ENCODE measurements at regions not wholly inside any gene's neighbourhood (a gene's known extent, or its start where the extent isn't known, plus 50 kb on each side); places are given as distances from the start of the nearest gene placed in this dataset.

DNA sequence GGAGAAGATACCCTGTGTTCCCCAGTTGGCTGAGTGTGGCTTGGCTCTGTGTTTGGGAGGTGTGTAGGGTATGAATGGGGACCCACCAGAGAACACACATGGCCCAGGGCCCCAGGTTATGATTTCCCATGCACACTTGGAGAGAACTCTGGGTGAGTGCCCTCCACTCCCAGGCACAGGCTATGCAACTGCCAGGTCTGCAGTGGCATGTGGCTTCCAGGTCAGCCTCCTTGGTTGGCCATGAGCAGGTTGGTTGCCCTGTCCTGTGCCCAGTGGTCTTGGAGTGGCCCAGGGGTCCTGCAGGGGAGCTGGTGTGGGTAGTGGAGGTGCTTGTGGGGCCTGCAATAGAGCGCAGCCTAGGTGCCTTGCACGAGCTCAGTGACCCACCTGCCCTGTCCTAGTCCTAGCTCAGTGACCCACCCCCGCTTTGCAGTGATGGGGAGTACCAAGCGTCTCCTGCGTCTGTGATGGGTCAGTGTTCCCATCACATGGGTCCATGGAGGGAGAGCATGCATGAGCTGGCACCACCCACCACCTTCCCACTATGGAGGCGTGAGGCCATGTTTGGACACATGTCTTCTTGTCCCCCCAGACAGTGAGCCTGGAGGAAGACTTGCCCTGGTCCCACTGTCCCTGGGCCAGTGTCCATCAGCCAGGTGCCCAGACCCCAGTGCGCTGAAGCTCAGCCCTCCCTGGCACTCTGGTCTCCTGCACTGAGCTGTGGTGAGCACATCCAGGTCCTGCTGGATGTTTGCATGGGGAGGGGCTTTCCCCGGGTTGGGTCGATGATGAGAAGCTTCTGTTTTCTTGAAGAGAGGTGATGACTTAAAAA, 217.3 kb downstream of the SNRPN start:
- intact Hi-C loops (cut with micrococcal nuclease): no loop called here
- Histone ChIP-seq H3K27ac (ENCODE audit: insufficient read depth, low read depth, low read length) (no peak overlapping the region), H3K9me1 (replicated peaks; ENCODE audit: control insufficient read depth, extremely low read depth, insufficient read depth, low read length) (no peaks in the 10 kb centered on the region), H3K79me2 (ENCODE audit: control insufficient read depth, insufficient read depth, low read length) (no peaks in the 10 kb centered on the region), H3K9ac (replicated peaks; ENCODE audit: extremely low read depth, insufficient read depth, low read length) (no peak overlapping the region), H3K36me3 (ENCODE audit: control insufficient read depth in 2 of 2, extremely low read depth in 1 of 2, insufficient read depth in 2 of 2, low read length in 2 of 2) (no peaks in the 10 kb centered on the region), H3K4me3 (replicated peaks in 1 of 3; ENCODE audit: insufficient read depth in 1 of 3, low read depth in 1 of 3, low read length in 3 of 3) (no peak overlapping the region), H3K9me3 (replicated peaks; ENCODE audit: control insufficient read depth, insufficient read depth, low read length) (peaks cover 4% of the 10 kb centered on the region), H3K4me2 (ENCODE audit: insufficient read depth, low read length) (no peak overlapping the region), H4K20me1 (replicated peaks; ENCODE audit: control insufficient read depth, extremely low read depth, insufficient read depth, low read length) (no peaks in the 10 kb centered on the region), H3K4me1 (ENCODE audit: control insufficient read depth, extremely low read depth, insufficient read depth, low read length) (no peaks in the 10 kb centered on the region), H2AFZ (ENCODE audit: low read depth, low read length) (no peak overlapping the region), H3K27me3 (ENCODE audit: control insufficient read depth in 2 of 2, insufficient read depth in 2 of 2, low read length in 2 of 2) (no peaks in the 10 kb centered on the region)
- TF ChIP-seq MAX (IDR thresholded peaks at IDR 0.05; ENCODE audit: insufficient read depth, insufficient read length) (no peak), POLR2AphosphoS5 (IDR thresholded peaks at IDR 0.05; ENCODE audit: insufficient read depth, low read depth, low read length) (no peak), EZH2 (IDR thresholded peaks at IDR 0.05; ENCODE audit: borderline replicate concordance, low read depth, low read length, severe bottlenecking) (no peak), MYC (IDR thresholded peaks at IDR 0.05; ENCODE audit: low read depth, low read length) (no peak), FOS (IDR thresholded peaks at IDR 0.05; ENCODE audit: borderline replicate concordance, insufficient read depth, low read length) (no peak), GATA2 (IDR thresholded peaks at IDR 0.05; ENCODE audit: insufficient read depth, insufficient read length, low read depth, low read length) (no peak), JUN (IDR thresholded peaks at IDR 0.05; ENCODE audit: borderline replicate concordance, insufficient read depth, insufficient read length, low read depth) (no peak), POLR2A (IDR thresholded peaks at IDR 0.05; ENCODE audit: low read depth, low read length) (no peak)
- TF ChIP-seq, protein P1, sequence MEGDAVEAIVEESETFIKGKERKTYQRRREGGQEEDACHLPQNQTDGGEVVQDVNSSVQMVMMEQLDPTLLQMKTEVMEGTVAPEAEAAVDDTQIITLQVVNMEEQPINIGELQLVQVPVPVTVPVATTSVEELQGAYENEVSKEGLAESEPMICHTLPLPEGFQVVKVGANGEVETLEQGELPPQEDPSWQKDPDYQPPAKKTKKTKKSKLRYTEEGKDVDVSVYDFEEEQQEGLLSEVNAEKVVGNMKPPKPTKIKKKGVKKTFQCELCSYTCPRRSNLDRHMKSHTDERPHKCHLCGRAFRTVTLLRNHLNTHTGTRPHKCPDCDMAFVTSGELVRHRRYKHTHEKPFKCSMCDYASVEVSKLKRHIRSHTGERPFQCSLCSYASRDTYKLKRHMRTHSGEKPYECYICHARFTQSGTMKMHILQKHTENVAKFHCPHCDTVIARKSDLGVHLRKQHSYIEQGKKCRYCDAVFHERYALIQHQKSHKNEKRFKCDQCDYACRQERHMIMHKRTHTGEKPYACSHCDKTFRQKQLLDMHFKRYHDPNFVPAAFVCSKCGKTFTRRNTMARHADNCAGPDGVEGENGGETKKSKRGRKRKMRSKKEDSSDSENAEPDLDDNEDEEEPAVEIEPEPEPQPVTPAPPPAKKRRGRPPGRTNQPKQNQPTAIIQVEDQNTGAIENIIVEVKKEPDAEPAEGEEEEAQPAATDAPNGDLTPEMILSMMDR (IDR thresholded peaks at IDR 0.05; ENCODE audit: extremely low read depth in 1 of 2, insufficient read depth in 1 of 2, low read depth in 1 of 2, low read length in 2 of 2): no peak
- dilution Hi-C loops (cut with MboI; ENCODE audit: extremely low pct_ligation_motif_present, low sequenced_read_pairs): no loop called here
- FAIRE-seq: no peak
- DNase-seq (ENCODE audit: low read depth, low spot score): no peak
- no TSS peak for BruUV-seq (replicated peaks)
- POLR2A ChIA-PET: no interaction called here
- CTCF ChIA-PET: no interaction called here
